ENCODE measurements at regions not wholly inside any gene's neighbourhood (a gene's known extent, or its start where the extent isn't known, plus 50 kb on each side); places are given as distances from the start of the nearest gene placed in this dataset.

GRCh38 chr2:164112105-164112504 lies 376.3 kb upstream of the FIGN start:
- ATAC-seq (no peak), DNase-seq (ENCODE audit: low read depth, low spot score) (no peak)
- no peaks in the 10 kb centered on the region for H3K79me2 ChIP-seq (ENCODE audit: insufficient read depth, low read length)
- intact Hi-C loops (cut with micrococcal nuclease), result no loop called here
- H2AFZ ChIP-seq (ENCODE audit: low read depth, low read length, poor library complexity, severe bottlenecking), result no peak overlapping the region
- H3K4me2 ChIP-seq (ENCODE audit: low read length), result no peak overlapping the region
- H3K9me2 ChIP-seq (ENCODE audit: insufficient read depth), result no peaks in the 10 kb centered on the region
- peaks cover 7% of the 10 kb centered on the region; the same call in 1 of the 2 replicates for H3K27me3 ChIP-seq (ENCODE audit: insufficient read depth, low read length)
- no peak for TF ChIP-seq POLR2A (IDR thresholded peaks at IDR 0.05; ENCODE audit: borderline replicate concordance, extremely low read depth, insufficient read depth, insufficient read length)
- no peak for TF ChIP-seq ZFX (IDR thresholded peaks at IDR 0.05)
- no peak for TF ChIP-seq FOSL1 (IDR thresholded peaks at IDR 0.05; ENCODE audit: low read depth)
- ChIA-PET RAD21 (ENCODE audit: low non-redundant PET in 1 of 2, low total read pairs in 2 of 2, uncharacterized antibody in 2 of 2, unreplicated experiment in 2 of 2) (no interaction called here), POLR2A (no interaction called here), CTCF (no interaction called here)
- H3K4me3 ChIP-seq (replicated peaks in 1 of 2; ENCODE audit: low read depth in 1 of 2, low read length in 2 of 2), result no peak overlapping the region
- H3K27ac ChIP-seq (ENCODE audit: low read depth, low read length), result no peak overlapping the region
- no peaks in the 10 kb centered on the region for H4K20me1 ChIP-seq (ENCODE audit: insufficient read depth)
- BruUV-seq (replicated peaks), result no TSS peak
- no peak overlapping the region for H3K9ac ChIP-seq (ENCODE audit: low read length)
- H3K4me1 ChIP-seq (ENCODE audit: control insufficient read depth in 1 of 2, insufficient read depth in 2 of 2, low read length in 2 of 2), result no peaks in the 10 kb centered on the region
- no peaks in the 10 kb centered on the region for H3K36me3 ChIP-seq (ENCODE audit: control insufficient read depth in 1 of 2, insufficient read depth in 2 of 2, low read length in 2 of 2)
- no peaks in the 10 kb centered on the region for H3K9me3 ChIP-seq (ENCODE audit: control insufficient read depth in 1 of 2, insufficient read depth in 1 of 2, low read depth in 1 of 2, low read length in 2 of 2)

- H2AFZ ChIP-seq (ENCODE audit: low read depth, low read length, poor library complexity, severe bottlenecking), result no peak overlapping the region
- ChIA-PET CTCF (no interaction called here), POLR2A (no interaction called here), RAD21 (ENCODE audit: low non-redundant PET in 1 of 2, low total read pairs in 2 of 2, uncharacterized antibody in 2 of 2, unreplicated experiment in 2 of 2) (no interaction called here)
- TF ChIP-seq EZH2 (IDR thresholded peaks at IDR 0.05) (no peak), CTCF (IDR thresholded peaks at IDR 0.05 in 2 of 3, conservative IDR thresholded peaks at IDR 0.05 in 1 of 3; ENCODE audit: borderline replicate concordance in 1 of 3, insufficient read depth in 1 of 3, low read depth in 2 of 3, low read length in 2 of 3) (no peak), ELF1 (IDR thresholded peaks at IDR 0.05; ENCODE audit: borderline replicate concordance, low read depth) (no peak), CEBPB (IDR thresholded peaks at IDR 0.05; ENCODE audit: low read depth) (no peak), YY1 (IDR thresholded peaks at IDR 0.05; ENCODE audit: extremely low read depth, insufficient replicate concordance, low read depth, low read length) (no peak), RAD21 (IDR thresholded peaks at IDR 0.05; ENCODE audit: low read depth) (no peak), ATF3 (IDR thresholded peaks at IDR 0.05) (no peak), CBX3 (IDR thresholded peaks at IDR 0.05; ENCODE audit: low read depth) (no peak), SRF (IDR thresholded peaks at IDR 0.05; ENCODE audit: low read depth) (no peak), SIN3A (IDR thresholded peaks at IDR 0.05; ENCODE audit: low read depth) (no peak), SP1 (IDR thresholded peaks at IDR 0.05; ENCODE audit: low read depth) (no peak), POLR2AphosphoS5 (IDR thresholded peaks at IDR 0.05; ENCODE audit: low read depth, low read length) (no peak), JUND (IDR thresholded peaks at IDR 0.05) (no peak), ZBTB33 (IDR thresholded peaks at IDR 0.05; ENCODE audit: extremely low read depth, insufficient replicate concordance, low read length) (no peak), EZH2phosphoT487 (IDR thresholded peaks at IDR 0.05; ENCODE audit: borderline replicate concordance) (no peak), EGR1 (IDR thresholded peaks at IDR 0.05; ENCODE audit: low read depth) (no peak)
- no peak overlapping the region for H3K27ac ChIP-seq (ENCODE audit: low read depth, low read length)
- no TSS peak for BruUV-seq (replicated peaks)
- no peaks in the 10 kb centered on the region for H3K79me2 ChIP-seq (ENCODE audit: insufficient read depth, low read length)
- no peak overlapping the region for H3K4me3 ChIP-seq (replicated peaks in 1 of 2; ENCODE audit: low read depth in 1 of 2, low read length in 2 of 2)
- intact Hi-C loops (cut with micrococcal nuclease), result no loop called here
- no peak overlapping the region for H3K9ac ChIP-seq (ENCODE audit: low read length)
- H3K9me2 ChIP-seq (ENCODE audit: insufficient read depth), result no peaks in the 10 kb centered on the region
- H4K20me1 ChIP-seq (ENCODE audit: insufficient read depth), result no peaks in the 10 kb centered on the region
- H3K4me1 ChIP-seq (ENCODE audit: control insufficient read depth in 1 of 2, insufficient read depth in 2 of 2, low read length in 2 of 2), result no peaks in the 10 kb centered on the region
- H3K4me2 ChIP-seq (ENCODE audit: low read length), result no peak overlapping the region
- peaks cover 4% of the 10 kb centered on the region; the same call in 1 of the 2 replicates for H3K27me3 ChIP-seq (ENCODE audit: insufficient read depth, low read length)
- DNase-seq (ENCODE audit: low read depth, low spot score) (no peak), ATAC-seq (no peak)
- H3K9me3 ChIP-seq (ENCODE audit: control insufficient read depth in 1 of 2, insufficient read depth in 1 of 2, low read depth in 1 of 2, low read length in 2 of 2), result no peaks in the 10 kb centered on the region
- no peaks in the 10 kb centered on the region for H3K36me3 ChIP-seq (ENCODE audit: control insufficient read depth in 1 of 2, insufficient read depth in 2 of 2, low read length in 2 of 2)
These were observed 374.7 kb upstream of the FIGN start for GRCh38 chr2:164110515-164110914.
